Neural progenitor cell (in vitro differentiated cells): ENCODE measurements at regions not wholly inside any gene's neighbourhood (a gene's known extent, or its start where the extent isn't known, plus 50 kb on each side); places are given as distances from the start of the nearest gene placed in this dataset.

Source experiments
- DNase-seq: peaks from one replicate; pipeline ENCODE4 v3.0.0-alpha.2; 2016; ENCODE audit warnings: low spot score
- H2AFZ ChIP-seq: fragments of 200-600 bp; sonication (generic); replicated peaks from 2 replicates; pipeline ENCODE4 v1.6.1; 2016; ENCODE audit warnings: antibody characterized with exemption
- H3F3A ChIP-seq: fragments of 200-600 bp; sonication (generic); 2 replicates; pipeline ENCODE4 v1.6.1; 2016; ENCODE audit warnings: antibody characterized with exemption, low read depth
- H3K27ac ChIP-seq: fragments of 200-600 bp; sonication (generic); 2 replicates; pipeline ENCODE4 v1.5.1; 2016; ENCODE audit warnings: mild to moderate bottlenecking
- H3K27me3 ChIP-seq: fragments of 200-600 bp; sonication (generic); 2 replicates; pipeline ENCODE4 v1.6.1; 2016; ENCODE audit warnings: mild to moderate bottlenecking, moderate library complexity
- H3K36me3 ChIP-seq: fragments of 200-600 bp; sonication (generic); 2 replicates; pipeline ENCODE4 v1.5.1; 2016
- H3K4me1 ChIP-seq: fragments of 200-600 bp; sonication (generic); 2 replicates; pipeline ENCODE4 v1.6.1; 2016; ENCODE audit warnings: mixed run types
- H3K4me2 ChIP-seq: fragments of 200-600 bp; sonication (generic); 2 replicates; pipeline ENCODE4 v1.6.1; 2016
- H3K4me3 ChIP-seq: fragments of 200-600 bp; sonication (generic); 2 replicates; pipeline ENCODE4 v1.5.1; 2016
- H3K79me2 ChIP-seq: fragments of 200-600 bp; sonication (generic); 2 replicates; pipeline ENCODE4 v1.6.1; 2016; ENCODE audit warnings: low read depth
- H3K9ac ChIP-seq: fragments of 200-600 bp; sonication (generic); 2 replicates; pipeline ENCODE4 v1.6.1; 2016
- H3K9me3 ChIP-seq: fragments of 200-600 bp; sonication (generic); 2 replicates; pipeline ENCODE4 v1.5.1; 2016; ENCODE audit warnings: low read depth
- H4K20me1 ChIP-seq: fragments of 200-600 bp; sonication (generic); 2 replicates; pipeline ENCODE4 v1.6.1; 2016; ENCODE audit warnings: low read depth
- H3K27ac Mint-ChIP-seq: 3 replicates; pipeline ENCODE4 v1.8.0; 2021; ENCODE audit warnings: mixed read lengths
- H3K27me3 Mint-ChIP-seq: 2 replicates; pipeline ENCODE4 v1.8.0; 2022; ENCODE audit warnings: low read depth, mild to moderate bottlenecking, inconsistent platforms, moderate library complexity, mixed read lengths; ENCODE audit not compliant: insufficient read depth
- H3K36me3 Mint-ChIP-seq: 3 replicates; pipeline ENCODE4 v1.8.0; 2021; ENCODE audit warnings: mixed read lengths
- H3K4me1 Mint-ChIP-seq: 3 replicates; pipeline ENCODE4 v1.8.0; 2021; ENCODE audit warnings: mixed read lengths
- H3K4me3 Mint-ChIP-seq: 3 replicates; pipeline ENCODE4 v1.8.0; 2021; ENCODE audit warnings: mild to moderate bottlenecking, moderate library complexity, mixed read lengths
- H3K9me3 Mint-ChIP-seq: 3 replicates; pipeline ENCODE4 v1.8.0; 2020; ENCODE audit warnings: mixed read lengths
- CTCF ChIP-seq: fragments of 200-600 bp; sonication (generic); IDR thresholded peaks from 2 replicates; pipeline ENCODE4 v1.5.1; 2017; ENCODE audit warnings: antibody characterized with exemption, mild to moderate bottlenecking
- EZH2 ChIP-seq: fragments of 200-600 bp; sonication (generic); IDR thresholded peaks from 2 replicates; pipeline ENCODE4 v1.6.1; 2017; ENCODE audit warnings: antibody characterized with exemption, mild to moderate bottlenecking, moderate library complexity
- EZH2phosphoT487 ChIP-seq: fragments of 200-600 bp; sonication (generic); IDR thresholded peaks from 2 replicates; pipeline ENCODE4 v1.6.1; 2017; ENCODE audit warnings: antibody characterized with exemption

GRCh38 chr12:44947163-44947562, 71.0 kb upstream of the NELL2 start:
- TF ChIP-seq EZH2phosphoT487 (no peak), CTCF (no peak), EZH2 (no peak)
- peaks cover 8% of the 10 kb centered on the region for H3K9me3 Mint-ChIP-seq
- H3K9ac ChIP-seq: no peak overlapping the region
- DNase-seq: no peak
- no peaks in the 10 kb centered on the region for H3K27me3 ChIP-seq
- no peaks in the 10 kb centered on the region for H3K36me3 Mint-ChIP-seq
- H3K4me2 ChIP-seq: no peak overlapping the region
- H3K4me3 Mint-ChIP-seq: no peak overlapping the region
- no peak overlapping the region for H3K27ac ChIP-seq
- H3K27me3 Mint-ChIP-seq: no peaks in the 10 kb centered on the region
- H4K20me1 ChIP-seq: no peaks in the 10 kb centered on the region
- no peak overlapping the region for H2AFZ ChIP-seq
- no peaks in the 10 kb centered on the region for H3K79me2 ChIP-seq
- H3F3A ChIP-seq: no peaks in the 10 kb centered on the region
- H3K4me1 ChIP-seq: no peaks in the 10 kb centered on the region
- no peak overlapping the region for H3K27ac Mint-ChIP-seq
- no peak overlapping the region for H3K4me3 ChIP-seq
- H3K9me3 ChIP-seq: no peaks in the 10 kb centered on the region
- peaks cover 3% of the 10 kb centered on the region for H3K4me1 Mint-ChIP-seq
- no peaks in the 10 kb centered on the region for H3K36me3 ChIP-seq

- TF ChIP-seq CTCF (no peak), EZH2phosphoT487 (no peak), EZH2 (no peak)
- H3K4me1 ChIP-seq: no peaks in the 10 kb centered on the region
- H3K9ac ChIP-seq: no peak overlapping the region
- no peaks in the 10 kb centered on the region for H3K9me3 ChIP-seq
- DNase-seq: no peak
- no peak overlapping the region for H3K4me2 ChIP-seq
- H3K79me2 ChIP-seq: no peaks in the 10 kb centered on the region
- no peaks in the 10 kb centered on the region for H3K36me3 ChIP-seq
- no peak overlapping the region for H3K27ac Mint-ChIP-seq
- no peaks in the 10 kb centered on the region for H4K20me1 ChIP-seq
- no peak overlapping the region for H3K27ac ChIP-seq
- no peaks in the 10 kb centered on the region for H3K36me3 Mint-ChIP-seq
- no peaks in the 10 kb centered on the region for H3F3A ChIP-seq
- no peak overlapping the region for H3K4me3 Mint-ChIP-seq
- H3K4me1 Mint-ChIP-seq: no peaks in the 10 kb centered on the region
- H3K27me3 Mint-ChIP-seq: no peaks in the 10 kb centered on the region
- H3K4me3 ChIP-seq: no peak overlapping the region
- no peak overlapping the region for H2AFZ ChIP-seq
- H3K9me3 Mint-ChIP-seq: no peaks in the 10 kb centered on the region
- no peaks in the 10 kb centered on the region for H3K27me3 ChIP-seq
Measured at GRCh38 chr12:44942714-44943113, 66.6 kb upstream of the NELL2 start.

GRCh38 chr12:44930972-44931600, 55.0 kb upstream of the NELL2 start:
- Histone ChIP-seq H2AFZ (no peak overlapping the region), H4K20me1 (no peaks in the 10 kb centered on the region), H3K4me3 (no peak overlapping the region), H3K9me3 (no peaks in the 10 kb centered on the region), H3F3A (no peaks in the 10 kb centered on the region), H3K79me2 (no peaks in the 10 kb centered on the region), H3K36me3 (no peaks in the 10 kb centered on the region), H3K9ac (no peak overlapping the region), H3K27ac (no peak overlapping the region), H3K4me2 (no peak overlapping the region), H3K27me3 (no peaks in the 10 kb centered on the region), H3K4me1 (no peaks in the 10 kb centered on the region)
- no peak for TF ChIP-seq EZH2
- TF ChIP-seq CTCF: peak; percentile 83
- Mint-ChIP-seq H3K27ac (no peak overlapping the region), H3K36me3 (no peaks in the 10 kb centered on the region), H3K4me3 (no peak overlapping the region), H3K9me3 (peaks cover 12% of the 10 kb centered on the region), H3K27me3 (no peaks in the 10 kb centered on the region), H3K4me1 (peaks cover 21% of the 10 kb centered on the region)
- peak; percentile 94 for DNase-seq
